Gastroesophageal sphincter (tissue), 3 donors: ENCODE measurements at regions not wholly inside any gene's neighbourhood (a gene's known extent, or its start where the extent isn't known, plus 50 kb on each side); places are given as distances from the start of the nearest gene placed in this dataset.

Source experiments
- CTCF ChIP-seq, 4 experiments: fragments of 200-600 bp in 2 of 4; fragments of 450-650 bp in 2 of 4; sonication (generic) in 1 of 4; IDR thresholded peaks; one replicate each; pipeline ENCODE4 v1.5.1; 2017 to 2019; ENCODE audit warnings: antibody characterized with exemption in 4 of 4, mild to moderate bottlenecking in 2 of 4, moderate library complexity in 2 of 4
- EP300 ChIP-seq: sonication (generic); formaldehyde crosslinking; IDR thresholded peaks from one replicate; pipeline ENCODE4 v1.6.1; 2017; ENCODE audit warnings: antibody characterized with exemption, mild to moderate bottlenecking
- POLR2A ChIP-seq, 2 donors: fragments of 450-650 bp; IDR thresholded peaks; one replicate each; pipeline ENCODE4 v1.6.1; 2017; ENCODE audit warnings: antibody characterized with exemption in 2 of 2, mild to moderate bottlenecking in 2 of 2, moderate library complexity in 1 of 2
- POLR2AphosphoS5 ChIP-seq: sonication (generic); formaldehyde crosslinking; IDR thresholded peaks from one replicate; pipeline ENCODE4 v1.6.1; 2017; ENCODE audit warnings: antibody characterized with exemption

GRCh38 chr4:26071688-26072087, 157.7 kb downstream of the SMIM20 start:
- TF ChIP-seq POLR2A (IDR thresholded peaks at IDR 0.05) (no peak), CTCF (IDR thresholded peaks at IDR 0.05) (no peak), EP300 (no peak), POLR2AphosphoS5 (no peak)
